ENCODE measurements at regions not wholly inside any gene's neighbourhood (a gene's known extent, or its start where the extent isn't known, plus 50 kb on each side); places are given as distances from the start of the nearest gene placed in this dataset.
A peak's percentile ranks its signal among the peaks of the same experiment; 100 is the strongest.

GRCh38 chr2:234166531-234166930, 116.0 kb downstream of the SPP2 start:
- no peak for TF ChIP-seq CTCF (IDR thresholded peaks at IDR 0.05; ENCODE audit: insufficient read depth, low read length, poor library complexity, severe bottlenecking)
- no peak overlapping the region for H3K4me3 ChIP-seq (replicated peaks; ENCODE audit: low read depth, low read length)
- no peak for DNase-seq (ENCODE audit: extremely low read depth, insufficient read length)
- no peaks in the 10 kb centered on the region for H3K27me3 ChIP-seq (replicated peaks; ENCODE audit: control insufficient read depth, insufficient read depth, low read length)
- no peaks in the 10 kb centered on the region for H3K36me3 ChIP-seq (ENCODE audit: control insufficient read depth, insufficient read depth, low read length)

GRCh38 chr2:234165421-234165820, 114.9 kb downstream of the SPP2 start:
- Histone ChIP-seq H3K27me3 (replicated peaks; ENCODE audit: control insufficient read depth, insufficient read depth, low read length) (no peaks in the 10 kb centered on the region), H3K36me3 (ENCODE audit: control insufficient read depth, insufficient read depth, low read length) (no peaks in the 10 kb centered on the region), H3K4me3 (replicated peaks; ENCODE audit: low read depth, low read length) (no peak overlapping the region)
- DNase-seq (ENCODE audit: extremely low read depth, insufficient read length): no peak
- TF ChIP-seq CTCF (IDR thresholded peaks at IDR 0.05; ENCODE audit: insufficient read depth, low read length, poor library complexity, severe bottlenecking): no peak

GRCh38 chr2:234164493-234165413, 114.3 kb downstream of the SPP2 start:
- DNase-seq (ENCODE audit: extremely low read depth, insufficient read length): peak; percentile 18
- H3K27me3 ChIP-seq (replicated peaks; ENCODE audit: control insufficient read depth, insufficient read depth, low read length): no peaks in the 10 kb centered on the region
- no peak overlapping the region for H3K4me3 ChIP-seq (replicated peaks; ENCODE audit: low read depth, low read length)
- no peak for TF ChIP-seq CTCF (IDR thresholded peaks at IDR 0.05; ENCODE audit: insufficient read depth, low read length, poor library complexity, severe bottlenecking)
- no peaks in the 10 kb centered on the region for H3K36me3 ChIP-seq (ENCODE audit: control insufficient read depth, insufficient read depth, low read length)

GRCh38 chr2:234163510-234164045, 113.1 kb downstream of the SPP2 start:
- Histone ChIP-seq H3K27me3 (replicated peaks; ENCODE audit: control insufficient read depth, insufficient read depth, low read length) (no peaks in the 10 kb centered on the region), H3K4me3 (replicated peaks; ENCODE audit: low read depth, low read length) (no peak overlapping the region), H3K36me3 (ENCODE audit: control insufficient read depth, insufficient read depth, low read length) (no peaks in the 10 kb centered on the region)
- no peak for TF ChIP-seq CTCF (IDR thresholded peaks at IDR 0.05; ENCODE audit: insufficient read depth, low read length, poor library complexity, severe bottlenecking)
- no peak for DNase-seq (ENCODE audit: extremely low read depth, insufficient read length)

- no peaks in the 10 kb centered on the region for H3K36me3 ChIP-seq (ENCODE audit: control insufficient read depth, insufficient read depth, low read length)
- no peak overlapping the region for H3K4me3 ChIP-seq (replicated peaks; ENCODE audit: low read depth, low read length)
- no peak for TF ChIP-seq CTCF (IDR thresholded peaks at IDR 0.05; ENCODE audit: insufficient read depth, low read length, poor library complexity, severe bottlenecking)
- no peaks in the 10 kb centered on the region for H3K27me3 ChIP-seq (replicated peaks; ENCODE audit: control insufficient read depth, insufficient read depth, low read length)
- DNase-seq (ENCODE audit: extremely low read depth, insufficient read length): no peak
Measured at GRCh38 chr2:234162861-234163260, 112.4 kb downstream of the SPP2 start.
